HG02943 (cell line): ENCODE measurements at regions not wholly inside any gene's neighbourhood (a gene's known extent, or its start where the extent isn't known, plus 50 kb on each side); places are given as distances from the start of the nearest gene placed in this dataset.

Source experiments
- ATAC-seq: cut with Tn5 transposase; IDR thresholded peaks from one replicate; pipeline ENCODE4 v1.9.1; 2021; ENCODE audit warnings: mild to moderate bottlenecking, low read depth, moderate library complexity; ENCODE audit not compliant: unreplicated experiment

DNA sequence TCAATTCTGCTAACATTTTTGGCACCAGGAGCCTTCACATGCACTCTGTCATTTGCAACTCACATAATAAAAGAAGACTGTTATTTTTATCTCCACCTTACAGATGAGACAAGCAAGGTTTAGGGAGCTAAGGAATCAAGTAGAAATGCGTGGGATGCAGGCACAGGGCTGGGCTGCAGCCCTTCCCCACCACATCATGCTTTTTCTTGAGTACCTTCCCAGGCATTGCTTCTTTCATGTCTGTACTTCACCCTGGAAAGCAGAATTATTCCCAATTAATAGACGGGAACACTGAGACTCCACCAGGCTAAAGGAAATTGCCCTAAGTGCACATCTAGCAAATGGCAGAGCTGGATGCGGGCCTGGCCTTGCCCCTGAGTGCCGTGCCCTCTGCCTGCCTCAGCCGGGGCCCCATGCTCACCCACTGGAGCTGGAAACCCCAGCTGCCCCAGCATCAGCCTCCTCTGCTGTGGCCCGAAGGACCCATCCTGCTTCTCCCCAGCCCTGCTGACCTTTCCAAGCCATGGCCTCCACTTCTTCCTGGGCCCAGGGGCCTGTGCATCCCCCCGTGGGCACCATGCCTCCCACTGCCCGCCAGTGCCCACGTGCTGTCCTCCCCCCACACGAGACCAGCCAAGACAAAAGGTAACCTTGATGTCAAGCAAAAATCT, 257.5 kb downstream of the TOMM20 start:
- ATAC-seq = no peak

DNA sequence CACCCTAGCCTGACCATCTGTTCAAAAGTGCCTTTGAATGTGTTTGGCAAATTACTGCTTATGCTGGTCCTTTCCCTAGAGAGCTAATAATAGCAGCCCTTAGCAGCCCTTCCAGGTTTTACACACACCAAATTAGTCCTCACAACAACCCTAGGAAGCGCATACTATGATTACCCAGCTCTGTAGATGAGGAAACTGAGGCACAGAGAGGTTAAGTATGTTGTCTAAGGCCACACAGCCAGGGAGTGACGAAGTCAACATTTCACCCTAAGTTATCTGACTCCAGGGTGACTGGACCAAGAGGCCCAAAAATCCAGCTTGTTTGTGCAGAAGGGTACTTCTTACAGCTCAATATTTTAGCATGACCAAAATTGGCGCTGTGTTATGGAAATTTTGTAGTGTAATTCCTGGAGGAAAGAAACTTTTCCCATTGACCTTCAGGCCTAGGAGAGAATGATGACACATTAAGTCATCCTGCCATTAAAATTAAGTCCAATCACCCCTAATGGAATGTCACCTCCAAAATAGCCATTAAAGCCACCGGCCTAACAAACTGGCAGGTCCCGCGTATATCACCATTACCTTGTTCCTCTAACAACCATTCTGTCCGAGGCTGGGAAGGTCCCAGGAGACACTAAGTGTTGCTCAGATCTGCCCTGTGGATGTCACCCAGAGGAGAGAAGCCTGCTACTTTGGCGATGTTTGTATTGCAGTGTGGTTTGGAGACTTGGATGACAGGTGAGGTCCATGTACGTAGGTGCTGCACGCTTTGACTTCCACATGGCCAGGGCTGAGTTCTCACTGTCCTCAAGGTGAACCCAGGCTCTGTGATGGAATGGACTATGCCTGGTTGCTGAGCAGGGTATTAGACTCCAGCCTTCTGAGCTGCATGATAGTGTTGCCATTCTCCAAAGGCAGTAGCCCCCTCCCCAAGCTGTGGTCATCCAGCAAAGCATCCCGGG, 258.3 kb downstream of the TOMM20 start:
- ATAC-seq = no peak

DNA sequence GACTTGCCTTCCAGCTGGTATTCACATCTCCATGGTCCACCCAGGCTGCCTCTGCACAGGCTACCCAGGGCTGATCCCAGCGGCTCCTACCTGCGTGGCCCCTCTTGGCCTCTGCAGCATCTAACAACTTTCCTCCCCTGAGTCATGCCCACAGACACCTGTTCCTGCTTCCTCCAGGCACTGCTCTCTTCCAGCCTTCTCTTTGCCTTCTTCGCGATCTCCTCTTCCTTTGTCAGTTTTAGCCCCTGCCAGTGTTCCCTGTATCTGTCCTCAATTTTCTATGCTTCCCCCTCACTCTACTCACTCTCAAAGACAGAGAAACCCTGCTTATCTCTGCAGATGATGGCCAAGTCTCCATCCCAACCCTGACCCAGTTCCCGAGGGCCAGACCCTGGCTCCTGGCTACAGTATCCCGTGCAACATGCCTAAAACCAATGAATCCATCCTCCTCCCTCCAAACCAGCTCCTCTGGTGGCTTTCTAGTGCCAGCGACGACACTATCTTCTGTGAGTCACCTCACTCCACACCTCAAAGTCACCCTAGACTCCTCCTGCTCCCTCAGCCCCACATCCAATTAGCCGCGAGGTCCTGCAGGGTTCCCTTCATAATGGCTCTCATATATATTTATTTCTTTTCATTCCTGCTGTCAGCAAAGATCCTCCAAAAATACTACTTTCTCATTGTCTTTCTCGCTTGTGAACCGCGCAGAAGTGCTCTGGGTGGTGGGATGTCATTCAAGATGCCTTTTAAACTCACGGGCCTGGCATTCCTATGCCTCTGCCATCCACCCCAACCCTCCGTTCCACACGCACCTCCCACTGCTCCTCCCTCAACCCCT, 259.2 kb downstream of the TOMM20 start:
- no peak for ATAC-seq

DNA sequence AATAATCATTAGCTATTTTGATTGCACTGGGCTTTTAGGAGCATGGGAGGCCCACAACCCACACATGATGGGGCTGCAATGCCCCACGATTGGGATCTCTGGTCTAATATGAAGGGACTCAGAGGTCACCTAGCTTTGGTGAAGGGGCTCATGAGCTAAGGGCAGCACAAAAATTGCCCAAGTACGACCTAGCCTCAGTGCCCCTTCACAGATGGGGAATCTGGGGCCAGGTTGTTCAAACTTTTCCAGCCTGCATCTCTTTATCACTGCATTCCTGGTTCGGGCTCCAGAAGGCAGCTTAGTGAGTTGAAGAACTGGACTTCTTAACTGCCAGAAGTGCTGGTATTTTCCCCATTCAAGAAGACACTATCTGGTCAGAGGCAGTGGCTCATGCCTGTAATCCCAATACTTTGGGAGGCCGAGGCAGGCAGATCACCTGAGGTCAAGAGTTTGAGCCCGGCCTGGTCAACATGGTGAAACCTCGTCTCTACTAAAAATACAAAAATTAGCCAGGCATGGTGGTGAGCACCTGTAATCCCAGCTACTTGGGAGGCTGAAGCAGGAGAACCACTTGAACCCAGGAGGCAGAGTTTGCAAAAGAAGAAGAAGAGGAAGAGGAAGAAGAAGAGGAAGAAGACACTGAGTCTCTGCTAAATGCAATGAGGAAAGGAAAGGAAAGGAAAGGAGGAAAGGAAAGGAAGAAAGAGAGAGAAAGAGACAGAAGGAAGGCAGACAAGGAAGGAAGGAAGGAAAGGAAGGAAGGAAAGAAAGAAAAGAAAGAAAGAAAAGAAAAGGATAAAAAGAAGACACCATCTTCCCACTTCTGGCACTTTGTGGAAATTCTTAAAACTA, 258.5 kb upstream of the IRF2BP2 start:
- ATAC-seq = no peak

DNA sequence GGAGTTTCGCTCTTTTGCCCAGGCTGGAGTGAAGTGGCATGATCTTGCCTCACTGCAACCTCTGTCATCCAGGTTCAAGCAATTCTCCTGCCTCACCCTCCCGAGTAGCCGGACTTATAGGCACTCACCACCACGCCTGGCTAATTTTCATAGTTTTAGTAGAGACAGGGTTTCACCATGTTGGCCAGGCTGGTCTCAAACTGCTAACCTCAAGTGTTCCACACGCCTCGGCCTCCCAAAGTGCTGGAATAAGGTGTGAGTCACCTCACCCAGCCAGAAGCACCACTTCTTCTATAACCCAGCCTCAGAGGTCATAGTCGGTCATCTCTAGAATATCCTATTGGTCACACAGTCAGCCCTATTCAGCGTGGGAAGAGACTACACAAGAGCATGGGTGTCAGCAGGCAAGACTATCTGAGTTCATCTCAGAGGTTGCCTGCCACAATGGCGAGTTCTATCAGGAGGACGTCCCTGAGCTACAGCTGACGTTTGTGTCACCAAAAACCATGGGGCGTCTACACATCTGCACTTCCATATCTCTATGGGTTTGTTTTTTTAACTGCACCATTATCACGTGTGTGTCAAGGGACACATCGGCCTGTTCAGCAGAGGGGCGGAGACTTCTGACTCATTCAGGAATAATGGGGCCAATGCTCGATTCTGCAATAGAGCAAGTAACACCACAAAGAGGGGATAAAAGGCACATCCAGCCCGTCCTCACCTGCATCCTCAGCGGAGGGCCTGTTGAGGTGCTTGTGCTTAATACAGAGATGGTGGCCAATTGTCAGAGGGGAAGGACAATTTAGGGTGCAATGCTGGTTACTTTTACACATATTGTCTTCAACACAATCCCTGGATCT, 256.3 kb upstream of the IRF2BP2 start:
- ATAC-seq = no peak

DNA sequence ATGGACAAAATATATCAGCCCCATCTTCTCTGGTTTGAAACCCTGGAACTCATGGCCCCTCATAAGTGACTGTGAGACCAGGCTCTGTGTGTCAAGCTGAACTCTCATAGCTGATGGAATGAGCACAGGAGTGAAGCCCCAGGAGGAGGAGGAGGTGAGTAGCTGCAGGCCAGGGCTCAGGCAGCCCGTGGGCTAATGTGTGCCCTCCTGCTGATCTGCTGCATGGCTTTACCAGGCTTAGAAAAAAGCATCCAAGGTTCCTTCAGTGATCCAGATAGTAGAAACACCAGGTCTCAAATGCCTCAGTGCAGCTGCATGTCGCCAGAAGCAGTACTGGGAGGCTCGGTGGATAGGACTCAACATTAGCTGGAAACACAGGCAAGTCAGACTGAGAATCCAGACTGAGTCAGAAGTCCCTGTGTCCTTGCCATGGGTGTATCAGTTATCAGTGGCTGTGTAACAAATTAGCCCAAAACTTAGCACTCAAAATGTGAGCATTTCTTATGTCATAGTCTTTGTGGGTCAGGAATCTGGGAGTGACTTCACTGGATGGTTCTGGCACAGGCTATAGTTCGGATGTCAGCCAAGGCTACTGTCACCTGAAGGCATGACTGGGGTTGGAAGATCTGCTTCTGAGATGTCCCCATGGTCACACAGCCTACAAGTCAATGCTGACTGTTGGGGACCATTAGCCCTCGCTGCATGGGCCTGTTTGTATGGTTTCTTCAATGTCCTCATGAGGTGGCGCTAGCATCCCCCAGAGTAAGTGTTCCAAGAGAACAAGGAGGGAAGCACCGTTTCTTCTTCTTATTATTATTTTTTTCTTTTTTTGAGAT, 255.4 kb upstream of the IRF2BP2 start:
- ATAC-seq = no peak

DNA sequence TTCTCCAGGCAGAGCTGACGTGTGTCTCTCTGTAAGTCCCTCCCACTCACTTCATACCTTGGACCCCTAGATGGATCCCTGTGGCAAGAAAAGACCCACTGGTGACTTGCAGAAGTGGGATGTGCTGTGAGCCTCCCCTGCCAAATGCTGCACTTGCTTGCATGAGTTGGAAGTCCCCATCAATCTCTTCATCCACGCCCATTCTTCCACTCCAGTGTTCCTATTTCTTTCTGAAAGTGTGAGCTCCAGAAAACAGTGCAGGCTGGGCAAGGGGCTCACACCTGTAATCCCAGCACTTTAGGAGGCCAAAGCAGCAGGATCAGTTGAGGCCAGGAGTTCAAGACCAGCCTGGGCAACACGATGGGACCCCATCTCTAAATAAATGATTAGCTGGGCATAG, 254.1 kb upstream of the IRF2BP2 start:
- no peak for ATAC-seq

DNA sequence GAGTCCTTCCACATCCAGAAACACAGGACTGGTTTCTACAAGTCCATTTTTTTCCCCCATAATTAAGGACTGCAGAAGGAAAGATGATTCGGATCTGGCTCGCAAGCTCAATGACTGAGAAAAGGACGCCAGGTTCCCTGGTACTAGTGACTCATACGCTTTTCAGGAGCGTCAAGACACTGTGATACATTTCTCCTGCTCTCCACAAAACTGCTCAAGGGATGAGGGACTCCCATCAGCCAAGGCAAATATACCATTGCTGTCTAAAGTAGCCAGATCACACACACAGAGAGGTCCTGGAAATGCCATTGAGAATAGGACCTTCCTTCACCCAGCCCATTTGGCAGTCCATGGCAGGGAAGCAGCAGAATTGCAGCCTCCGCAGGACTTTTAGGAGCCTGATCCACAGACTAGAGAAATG, 253.6 kb upstream of the IRF2BP2 start:
- no peak for ATAC-seq

DNA sequence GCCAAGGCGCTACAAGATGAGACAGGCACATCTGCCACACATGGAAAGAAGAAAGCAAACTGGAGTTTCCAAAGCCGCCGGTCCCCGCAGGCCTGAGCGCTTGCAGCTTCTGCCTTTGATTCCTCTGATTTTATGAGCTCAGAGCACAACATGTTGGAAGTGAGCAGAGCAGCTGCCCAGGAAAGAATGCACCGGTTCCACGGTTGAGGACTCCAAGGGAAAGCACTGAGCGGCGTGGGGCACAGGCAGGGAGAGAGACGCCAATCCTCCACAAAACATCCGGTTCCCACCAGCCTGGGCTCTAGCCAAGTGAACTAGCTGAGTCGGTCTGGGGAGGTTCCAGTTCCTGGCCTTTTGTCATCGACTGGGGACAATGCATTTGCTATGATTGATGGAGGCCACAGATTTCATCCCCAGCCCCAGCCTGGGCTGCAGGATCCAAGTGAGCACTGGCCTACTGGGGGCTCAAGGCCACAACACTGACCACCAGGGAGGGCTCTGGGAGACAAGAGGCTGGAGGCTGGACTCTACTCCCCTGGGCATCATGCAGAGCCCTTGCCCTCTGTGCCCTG, 253.1 kb upstream of the IRF2BP2 start:
- ATAC-seq = no peak

DNA sequence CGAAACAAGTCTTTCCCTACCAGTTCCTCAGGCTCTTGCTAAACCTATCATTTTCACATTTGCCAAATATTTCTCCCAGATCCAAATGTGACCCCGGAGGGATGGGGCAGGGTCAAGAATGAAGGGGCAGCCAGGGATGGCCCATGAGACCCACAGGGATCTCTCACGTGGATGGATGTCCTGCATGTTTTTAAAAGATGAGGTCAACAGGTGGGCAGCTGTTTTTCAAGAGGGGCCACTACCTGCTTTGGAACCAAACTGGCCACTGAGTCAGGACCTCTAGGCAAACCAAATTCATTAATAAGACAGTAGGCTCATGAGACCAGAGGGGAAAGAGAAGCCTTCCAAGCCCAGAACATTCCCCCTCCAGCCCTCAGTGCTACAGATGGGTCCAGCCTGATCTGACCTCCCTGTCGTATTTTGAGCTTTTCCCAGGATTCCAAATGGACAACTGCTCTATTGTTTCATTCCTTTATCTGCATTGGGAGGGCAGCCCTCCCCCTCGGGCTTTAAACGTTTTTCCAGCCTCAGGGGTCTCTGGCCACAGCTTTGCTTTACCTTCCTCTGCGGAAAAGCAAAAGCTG, 252.5 kb upstream of the IRF2BP2 start:
- ATAC-seq = no peak

DNA sequence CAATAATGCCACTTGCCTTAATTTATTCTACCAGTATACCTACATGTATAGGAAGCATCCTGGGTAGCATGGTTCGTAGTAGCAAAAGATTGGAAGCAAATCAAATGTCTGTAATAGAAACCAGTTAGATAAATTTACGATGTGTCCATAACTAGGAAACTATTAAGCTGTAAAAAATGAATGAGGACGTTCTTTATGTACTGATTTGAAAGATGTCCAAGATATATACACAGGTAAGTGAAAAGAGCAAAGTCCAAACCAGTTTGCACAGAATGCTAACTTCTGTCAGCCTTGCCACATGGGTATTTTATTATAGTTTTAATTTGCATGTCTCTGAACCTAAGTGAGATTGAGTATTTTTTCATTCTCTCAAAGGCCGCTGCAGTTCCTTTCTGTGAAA, 251.8 kb upstream of the IRF2BP2 start:
- no peak for ATAC-seq

DNA sequence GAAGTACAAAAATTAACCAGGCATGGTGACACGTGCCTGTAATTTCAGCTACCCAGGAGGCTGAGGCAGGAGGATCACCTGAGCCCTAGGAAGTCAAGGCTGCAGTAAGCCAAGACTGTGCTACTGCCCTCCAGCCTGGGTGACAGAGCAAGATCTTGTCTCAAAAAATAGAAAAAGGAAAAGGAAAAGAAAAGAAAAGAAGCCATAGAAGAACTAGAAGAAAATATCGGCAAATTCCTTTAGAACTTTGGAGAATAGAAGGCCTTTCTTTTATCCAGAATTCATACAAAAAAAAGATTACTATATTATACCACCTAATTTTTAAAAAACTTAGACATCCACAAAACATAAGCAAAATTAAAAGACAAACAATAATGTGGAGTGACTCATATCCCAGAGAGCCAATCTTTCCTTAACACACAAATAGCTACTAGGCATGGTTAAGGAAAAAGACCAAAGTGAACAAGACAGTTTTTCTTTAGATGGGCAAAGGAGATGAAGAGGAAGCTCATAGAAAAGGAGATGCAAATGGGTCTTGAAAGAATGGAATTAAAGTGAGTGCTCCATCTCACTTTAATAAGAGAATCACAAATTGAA, 251.1 kb upstream of the IRF2BP2 start:
- no peak for ATAC-seq

DNA sequence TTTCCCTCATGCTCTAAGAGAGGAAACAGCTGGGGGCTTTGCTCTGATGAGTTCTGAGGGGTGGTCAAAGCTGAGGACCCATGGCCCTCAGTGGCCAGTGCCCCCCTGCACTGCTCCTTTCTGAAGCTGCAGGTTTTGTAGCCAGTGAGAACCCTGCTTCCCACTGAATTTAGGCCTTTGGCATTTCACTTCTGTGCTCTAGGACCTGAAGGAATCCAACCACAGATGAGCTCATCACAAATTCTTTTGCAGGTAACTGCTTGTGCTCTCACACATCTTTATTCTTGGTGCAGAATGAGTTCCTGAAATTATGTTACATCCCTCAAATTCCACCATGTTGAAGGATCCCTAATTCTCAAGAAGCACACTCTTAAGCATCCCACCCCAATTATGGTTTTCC, 248.7 kb upstream of the IRF2BP2 start:
- no peak for ATAC-seq

DNA sequence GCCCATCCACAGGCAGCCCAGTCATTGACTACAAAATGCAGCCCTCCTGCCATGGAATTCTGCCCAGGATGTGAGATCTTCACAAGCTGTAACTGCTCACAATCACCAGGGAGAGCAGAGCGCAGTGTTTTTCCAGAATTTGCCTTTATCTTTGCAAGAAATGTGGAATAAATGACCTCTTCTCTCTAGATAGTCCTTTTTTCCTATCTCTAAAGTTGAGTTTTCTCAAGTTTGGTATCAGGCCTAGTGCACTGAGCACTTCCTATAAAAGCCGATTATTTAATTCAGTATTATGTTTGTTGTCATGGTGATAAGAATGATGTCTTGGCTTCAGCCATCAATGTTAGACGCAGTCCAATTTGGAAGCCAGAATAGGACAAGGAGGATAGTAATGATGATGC, 246.9 kb upstream of the IRF2BP2 start:
- no peak for ATAC-seq

DNA sequence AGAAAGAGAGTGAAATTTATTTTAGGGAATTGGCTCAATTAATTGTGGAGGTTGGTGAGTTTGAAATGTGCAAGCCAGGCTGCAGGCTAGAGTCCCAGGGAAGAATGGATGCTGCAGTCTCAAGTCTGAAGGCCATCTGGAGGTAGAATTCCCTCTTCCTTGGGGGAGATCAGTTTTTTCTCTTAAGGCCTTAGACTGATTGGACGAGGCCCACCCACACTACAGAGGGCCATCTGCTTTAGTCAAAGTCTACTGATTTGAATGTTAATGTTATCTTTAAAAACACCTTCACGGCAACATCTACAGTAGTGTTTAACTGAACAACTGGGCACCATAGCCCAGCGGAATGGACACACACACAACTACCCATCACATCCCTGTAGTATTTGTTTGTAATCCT, 245.9 kb upstream of the IRF2BP2 start:
- no peak for ATAC-seq

DNA sequence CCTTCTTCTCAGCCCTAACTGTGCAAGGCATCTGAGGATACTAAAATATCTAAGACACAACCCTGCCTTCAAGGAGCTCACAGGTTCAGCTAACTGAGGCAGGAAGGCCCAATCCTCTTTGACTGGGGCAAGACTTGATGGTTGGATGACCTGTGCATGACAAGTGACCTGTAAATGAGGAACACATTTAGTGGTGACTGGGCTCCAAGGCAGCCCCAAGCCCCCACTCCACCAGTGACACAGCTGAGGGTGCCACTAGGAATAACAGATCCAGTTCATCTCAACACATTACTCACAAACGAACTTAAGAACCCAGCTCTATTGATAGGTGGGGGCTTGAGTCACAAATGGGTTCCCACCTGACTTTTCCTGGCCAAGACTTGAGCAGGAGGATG, 244.7 kb upstream of the IRF2BP2 start:
- no peak for ATAC-seq

DNA sequence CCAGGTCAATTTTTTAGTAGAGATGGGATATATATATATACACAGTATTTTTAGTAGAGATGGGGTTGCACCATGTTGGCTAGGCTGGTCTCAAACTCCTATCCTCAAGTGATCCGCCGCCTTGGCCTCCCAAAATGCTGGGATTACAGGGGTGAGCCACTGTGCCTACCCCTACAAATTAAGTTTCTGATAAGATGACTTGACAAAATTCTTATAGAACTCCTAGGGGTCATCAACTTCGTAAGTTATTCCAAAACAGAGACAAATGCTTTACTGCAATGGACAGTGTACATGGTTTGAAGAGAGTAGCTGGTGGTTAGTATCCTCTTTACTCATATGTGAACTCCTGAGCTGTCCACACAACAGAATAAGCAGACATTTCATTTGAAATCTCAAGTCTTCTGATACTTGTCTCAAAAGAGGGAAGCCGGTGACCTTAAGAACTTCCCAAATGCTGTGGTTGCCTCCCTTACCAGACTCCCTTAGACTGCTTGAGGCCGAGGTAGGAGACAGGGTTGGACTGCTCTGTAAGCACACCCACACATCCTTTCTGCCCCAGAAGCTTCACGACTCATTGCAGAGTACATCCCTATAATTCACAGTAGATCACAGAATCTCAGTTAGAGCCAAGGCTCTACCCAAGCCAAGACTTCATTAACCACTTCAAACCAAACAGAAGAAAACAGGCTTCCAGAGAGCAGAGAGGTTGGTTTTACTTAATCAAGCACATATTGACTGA, 244.1 kb upstream of the IRF2BP2 start:
- no peak for ATAC-seq
